Omental fat pad (tissue), 3 donors: ENCODE measurements at regions not wholly inside any gene's neighbourhood (a gene's known extent, or its start where the extent isn't known, plus 50 kb on each side); places are given as distances from the start of the nearest gene placed in this dataset.

ENCODE experiments used
- ATAC-seq: fragments of 150-250 bp; one replicate; pipeline ENCODE4 v1.9.1; 2016; ENCODE audit warnings: mild to moderate bottlenecking, moderate library complexity; ENCODE audit not compliant: low FRiP score
- DNase-seq: peaks from one replicate; pipeline ENCODE4 v3.0.0-alpha.2; 2019; ENCODE audit warnings: low spot score
- CTCF ChIP-seq, 3 donors: fragments of 450-650 bp; IDR thresholded peaks; one replicate each; pipeline ENCODE4 v1.5.1; 2016 to 2017; ENCODE audit warnings: antibody characterized with exemption in 3 of 3, mild to moderate bottlenecking in 3 of 3, moderate library complexity in 2 of 3

- ATAC-seq: no peak
- TF ChIP-seq CTCF (IDR thresholded peaks at IDR 0.05): no peak
- DNase-seq: no peak
These were observed 259.9 kb upstream of the DDHD1 start for GRCh38 chr14:53412819-53413675.

GRCh38 chr14:53411125-53411524 is 258.0 kb upstream of the DDHD1 start:
- DNase-seq: no peak
- no peak for ATAC-seq
- no peak for TF ChIP-seq CTCF (IDR thresholded peaks at IDR 0.05)

DNA sequence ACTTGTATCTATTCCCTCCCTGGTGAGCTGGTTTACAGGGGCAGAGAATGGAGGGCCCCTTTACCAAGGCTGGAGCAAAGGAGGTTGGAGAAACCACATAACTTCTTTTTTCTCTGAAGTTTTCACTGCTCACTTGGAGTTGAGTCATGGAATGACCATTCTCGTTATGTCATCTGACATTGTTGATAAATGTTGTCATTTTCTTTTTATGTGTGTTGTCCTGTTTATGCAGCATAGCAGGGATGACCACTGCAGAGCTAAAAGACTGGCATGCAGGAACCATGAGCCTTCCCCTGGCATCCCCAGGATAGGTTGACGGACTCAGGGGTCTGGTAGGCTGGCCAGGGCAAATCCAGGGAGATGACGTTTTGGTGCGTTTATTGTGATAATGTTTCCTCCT is 256.8 kb upstream of the DDHD1 start:
- no peak for ATAC-seq
- no peak for TF ChIP-seq CTCF (IDR thresholded peaks at IDR 0.05)
- DNase-seq: no peak

GRCh38 chr14:53409289-53409688 is 256.2 kb upstream of the DDHD1 start:
- no peak for TF ChIP-seq CTCF (IDR thresholded peaks at IDR 0.05)
- no peak for DNase-seq
- no peak for ATAC-seq

- DNase-seq: no peak
- no peak for TF ChIP-seq CTCF (IDR thresholded peaks at IDR 0.05)
- no peak for ATAC-seq
These were observed 255.2 kb upstream of the DDHD1 start for GRCh38 chr14:53408175-53408879.

GRCh38 chr14:53406519-53406918 is 253.4 kb upstream of the DDHD1 start:
- no peak for TF ChIP-seq CTCF (IDR thresholded peaks at IDR 0.05)
- no peak for ATAC-seq
- no peak for DNase-seq

DNA sequence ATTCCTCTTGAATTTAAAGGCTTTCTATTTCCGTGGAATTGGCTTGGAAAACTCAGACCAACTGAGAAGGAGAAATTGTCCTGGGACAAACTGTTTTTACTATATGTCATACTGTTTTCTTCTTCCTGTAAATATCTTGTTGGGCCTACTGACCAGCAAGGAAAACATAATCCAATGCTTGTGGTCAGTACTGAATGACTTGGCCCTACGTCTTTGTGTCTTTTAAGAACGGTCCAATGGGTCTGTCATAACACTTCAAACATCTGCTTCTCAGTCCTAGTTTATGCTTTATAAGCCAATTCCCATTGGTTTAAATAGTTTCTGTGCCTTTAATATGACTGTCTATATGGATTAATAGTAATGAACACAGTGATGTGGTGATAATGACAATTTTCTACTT is 248.5 kb upstream of the DDHD1 start:
- DNase-seq: no peak
- no peak for TF ChIP-seq CTCF (IDR thresholded peaks at IDR 0.05)
- ATAC-seq: no peak
